ENCODE measurements at regions not wholly inside any gene's neighbourhood (a gene's known extent, or its start where the extent isn't known, plus 50 kb on each side); places are given as distances from the start of the nearest gene placed in this dataset.
A peak's percentile ranks its signal among the peaks of the same experiment; 100 is the strongest.

DNA sequence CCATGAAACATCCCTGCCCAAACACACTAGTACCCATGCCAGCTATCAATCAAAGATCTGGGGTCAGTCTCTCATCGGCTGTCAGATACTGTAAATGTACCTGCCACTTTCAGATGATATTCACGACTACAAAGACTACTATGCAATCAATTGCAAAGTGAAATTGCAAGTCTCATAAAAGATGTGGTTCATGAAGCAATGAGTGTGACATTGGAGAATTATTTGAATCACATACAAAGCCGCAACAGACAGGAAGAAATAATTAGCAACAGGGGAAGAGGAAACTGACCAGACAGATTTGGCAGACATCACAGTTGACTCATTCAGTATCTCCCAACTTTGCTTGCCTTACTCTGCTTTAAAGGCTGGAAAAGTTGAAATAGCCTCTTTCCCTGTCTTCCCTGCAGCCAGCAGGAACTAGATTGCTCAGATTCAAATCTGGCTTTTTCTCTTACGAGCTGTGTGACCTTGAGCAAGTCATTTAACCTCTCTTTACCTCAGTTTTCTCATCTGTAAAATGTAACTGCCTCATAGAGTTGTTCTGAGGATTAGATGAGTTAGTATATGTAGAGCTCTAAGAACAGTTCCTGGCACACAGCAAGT lies 95.7 kb upstream of the C3orf80 start:
- peak; percentile 77 for DNase-seq (ENCODE audit: low read depth, low spot score)

DNA sequence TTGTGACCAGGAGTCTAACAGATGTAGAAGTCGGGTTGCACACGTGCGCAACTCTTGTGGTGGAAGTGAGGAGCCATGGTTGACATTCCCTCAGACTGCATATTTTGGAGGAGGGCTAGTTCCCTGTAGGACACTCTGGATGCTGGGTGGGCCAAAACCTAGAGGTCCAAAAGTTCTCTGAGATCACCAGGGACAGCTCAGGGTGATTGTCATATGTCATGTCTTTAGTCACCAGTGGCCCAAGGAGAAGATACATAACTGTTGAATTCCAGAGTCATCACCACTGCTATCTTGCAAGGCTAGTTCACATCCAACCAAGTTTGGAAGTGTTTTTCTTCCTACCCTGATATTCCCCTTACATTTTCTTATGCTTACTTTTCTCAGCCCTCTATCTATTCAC lies 95.2 kb upstream of the C3orf80 start:
- DNase-seq (ENCODE audit: low read depth, low spot score): no peak

DNA sequence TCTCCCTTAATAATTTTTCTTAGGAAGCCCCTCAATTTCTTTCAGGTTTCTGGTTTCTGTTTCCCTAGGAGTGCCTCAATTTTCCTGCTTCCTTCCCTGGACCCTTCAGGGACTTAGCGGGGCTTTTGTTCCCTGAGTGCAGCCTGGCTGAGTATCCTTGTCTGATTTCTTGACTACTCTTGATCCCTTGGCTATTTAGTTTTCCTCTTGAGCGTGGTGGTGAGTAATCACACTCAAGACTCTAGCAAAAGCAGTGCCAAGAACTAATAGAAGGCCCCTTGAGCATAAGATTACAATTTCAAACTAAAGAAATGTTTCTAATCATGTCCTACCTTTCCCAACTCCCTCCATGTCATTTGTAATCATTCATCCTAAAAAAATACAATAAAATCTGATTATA lies 94.3 kb upstream of the C3orf80 start:
- no peak for DNase-seq (ENCODE audit: low read depth, low spot score)

DNA sequence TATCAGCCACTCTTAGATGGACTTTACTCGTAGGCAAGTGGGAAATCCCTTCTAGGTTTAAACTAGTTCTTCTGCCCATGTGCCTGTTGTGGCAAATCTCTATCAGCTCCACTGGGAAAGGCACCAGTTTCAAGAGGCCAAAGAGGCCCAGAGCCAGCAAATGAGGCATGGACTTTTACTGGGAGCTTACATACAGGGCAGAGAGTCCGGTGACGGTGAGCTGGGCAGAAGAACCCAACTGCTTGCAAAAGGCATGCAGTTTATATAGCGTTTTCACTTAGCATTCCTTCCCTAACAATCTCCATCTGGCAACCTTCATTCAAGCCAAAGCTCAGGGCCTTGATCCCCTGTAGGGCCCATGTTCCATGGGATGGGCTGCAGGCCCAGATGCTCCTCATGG lies 93.0 kb upstream of the C3orf80 start:
- no peak for DNase-seq (ENCODE audit: low read depth, low spot score)

DNA sequence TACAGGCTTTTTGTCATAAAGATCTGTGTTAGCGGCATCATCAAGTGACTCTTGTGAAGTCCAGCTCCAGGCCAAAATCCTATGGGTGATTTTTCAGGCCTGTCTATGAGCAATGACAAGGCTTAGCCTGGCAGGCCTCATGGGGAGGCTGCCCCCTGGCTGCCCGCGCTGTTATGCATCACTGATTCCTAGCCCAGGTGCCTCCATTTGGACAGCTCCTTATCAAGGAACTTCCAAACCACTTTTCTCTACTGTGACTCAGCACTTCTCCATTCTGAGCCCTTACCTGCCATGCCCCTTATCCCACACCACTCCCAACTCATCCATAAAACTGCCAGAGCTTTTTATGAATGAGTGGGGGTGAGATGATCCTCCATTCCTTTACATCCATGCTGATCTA lies 91.5 kb upstream of the C3orf80 start:
- no peak for DNase-seq (ENCODE audit: low read depth, low spot score)

DNA sequence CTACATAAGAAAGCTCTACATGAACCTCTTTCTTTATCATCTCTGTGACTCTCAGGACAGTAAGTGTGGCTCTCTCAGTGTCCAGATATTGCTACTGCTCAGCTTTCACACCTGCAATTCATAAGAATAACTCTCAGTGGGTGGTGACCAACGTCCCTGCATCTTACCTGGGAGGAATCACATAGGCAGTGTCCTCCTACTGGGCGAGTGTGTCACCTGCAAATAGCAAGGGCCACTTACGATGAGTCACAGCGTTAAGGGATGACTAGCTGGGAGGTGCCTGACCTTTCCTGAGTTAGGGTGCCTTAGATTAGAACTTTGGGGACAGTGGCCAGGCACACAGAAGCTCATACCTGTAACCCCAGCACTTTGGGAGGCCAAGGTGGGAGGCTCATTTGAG lies 90.8 kb upstream of the C3orf80 start:
- DNase-seq (ENCODE audit: low read depth, low spot score): no peak

DNA sequence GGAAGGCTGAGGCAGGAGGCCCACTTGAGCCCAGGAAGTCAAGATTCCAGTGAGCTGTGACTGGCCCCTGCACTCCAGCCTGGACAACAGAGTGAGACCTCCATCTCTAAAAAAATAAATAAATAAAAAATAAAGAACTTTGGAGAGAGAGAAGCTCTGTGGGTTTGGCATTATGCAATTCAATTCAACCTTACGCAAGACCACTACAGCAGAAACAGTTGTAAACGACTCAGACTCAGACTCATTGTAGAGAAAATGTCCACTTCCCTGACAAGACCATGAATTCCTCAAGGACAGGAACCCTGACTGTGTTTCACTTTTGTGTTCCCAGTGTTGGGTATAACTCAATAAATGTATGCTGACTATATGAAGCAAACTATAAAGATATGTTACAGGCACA lies 90.3 kb upstream of the C3orf80 start:
- no peak for DNase-seq (ENCODE audit: low read depth, low spot score)

DNA sequence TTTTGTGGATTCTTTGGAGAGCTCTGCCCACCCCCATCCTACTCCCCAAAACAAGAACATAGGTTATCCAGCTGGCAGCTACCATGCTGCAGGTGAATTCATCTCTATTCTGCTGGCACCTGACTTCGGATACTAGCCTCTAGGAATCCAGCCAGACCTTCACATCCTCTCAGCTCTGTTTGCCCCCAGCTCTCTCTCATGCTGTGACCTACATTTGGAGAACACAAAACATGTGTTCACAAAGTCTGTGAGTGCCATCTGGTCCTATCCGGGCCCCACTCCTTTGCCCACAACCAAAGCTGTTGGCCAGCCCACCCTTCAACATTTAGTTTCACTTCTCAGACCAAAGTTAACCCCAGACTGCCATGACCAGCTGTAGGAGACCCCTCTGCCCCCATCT lies 89.4 kb upstream of the C3orf80 start:
- DNase-seq (ENCODE audit: low read depth, low spot score): no peak

DNA sequence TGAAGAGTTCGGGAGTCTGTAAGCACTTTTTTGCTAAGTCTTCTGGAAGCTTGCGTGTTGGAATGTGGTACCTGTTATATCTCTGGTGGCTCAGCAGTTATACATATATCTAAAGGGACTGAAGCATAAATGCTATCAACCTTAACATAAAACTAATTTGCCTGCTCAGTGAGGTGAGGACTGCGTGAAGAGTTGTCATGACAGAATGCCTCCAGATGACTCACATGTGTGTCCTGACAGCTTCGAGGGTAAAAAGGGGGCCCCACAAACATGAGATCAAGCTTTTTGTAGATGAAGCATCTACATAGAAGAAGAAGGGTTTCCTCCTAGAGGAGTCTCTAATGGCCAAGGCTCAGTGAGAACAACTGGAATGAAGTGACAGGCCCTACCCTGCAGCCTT lies 88.8 kb upstream of the C3orf80 start:
- DNase-seq (ENCODE audit: low read depth, low spot score): no peak

DNA sequence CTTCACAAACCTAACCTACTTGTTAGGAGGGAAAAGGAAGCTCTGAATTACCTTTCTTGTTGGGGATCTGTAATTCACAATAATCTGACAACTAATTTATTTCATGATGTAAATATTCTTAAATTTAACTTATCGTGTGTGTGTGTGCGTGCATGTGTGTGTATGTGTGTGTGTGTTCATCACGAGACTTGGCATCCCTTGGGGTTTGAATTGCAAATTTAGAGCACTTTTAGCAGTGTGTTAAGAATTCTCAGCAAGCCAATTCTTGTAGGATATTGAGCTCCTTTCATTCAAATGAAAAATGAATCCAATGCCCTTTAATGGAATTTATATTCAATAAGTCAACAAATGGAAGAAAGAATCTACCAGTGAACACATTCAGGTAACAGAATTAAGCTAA lies 85.9 kb upstream of the C3orf80 start:
- no peak for DNase-seq (ENCODE audit: low read depth, low spot score)

DNA sequence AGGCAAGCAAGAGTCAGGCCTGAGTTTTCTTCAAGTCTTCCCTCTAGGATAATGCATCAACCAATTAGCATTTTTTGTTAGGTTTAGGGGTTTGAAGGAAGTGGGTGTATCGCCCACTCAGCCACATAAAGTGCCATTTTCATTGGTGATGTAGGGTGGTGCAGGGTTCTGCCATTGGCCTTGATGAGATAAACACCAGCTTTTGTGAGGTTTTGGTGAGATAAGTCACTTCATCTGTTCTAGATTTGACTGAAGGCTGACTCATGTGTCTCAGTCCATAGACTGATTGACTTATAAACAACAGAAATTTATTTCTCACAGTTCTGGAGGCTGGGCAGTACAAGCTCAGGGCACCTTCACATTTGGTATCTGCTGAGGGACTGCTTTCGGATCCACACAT lies 84.5 kb upstream of the C3orf80 start:
- no peak for DNase-seq (ENCODE audit: low read depth, low spot score)

DNA sequence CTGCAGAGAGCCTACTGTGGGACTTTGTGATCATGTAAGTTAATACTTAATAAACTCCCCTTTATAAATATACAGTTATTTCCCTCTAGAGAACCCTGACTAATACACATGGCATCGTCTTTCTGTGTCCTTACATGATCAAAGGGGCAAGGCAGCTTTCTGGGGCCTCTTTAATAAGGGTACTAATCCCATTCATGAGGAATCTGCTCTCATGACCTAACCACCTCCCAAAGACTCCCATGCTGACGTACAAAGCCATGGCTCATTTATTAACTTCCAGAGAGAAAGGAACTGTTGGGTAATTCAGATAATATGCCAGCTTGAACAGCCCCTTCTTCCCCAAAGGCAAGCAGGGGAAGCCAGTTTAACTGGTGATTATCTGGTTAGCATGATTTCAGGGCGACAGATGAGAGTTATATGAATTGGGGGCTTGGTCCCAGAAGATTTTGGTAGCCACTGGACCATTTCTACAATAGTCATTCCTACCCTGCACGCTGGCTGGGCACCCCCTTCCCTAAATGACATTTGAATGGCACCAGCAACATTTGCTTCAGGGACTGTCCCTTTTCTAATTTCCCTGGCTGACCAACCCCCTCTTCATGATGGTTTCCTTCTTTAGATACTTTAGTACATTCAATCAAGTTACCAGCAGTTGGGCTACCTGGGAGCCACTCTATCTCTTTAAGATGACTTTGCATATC lies 83.6 kb upstream of the C3orf80 start:
- no peak for DNase-seq (ENCODE audit: low read depth, low spot score)

DNA sequence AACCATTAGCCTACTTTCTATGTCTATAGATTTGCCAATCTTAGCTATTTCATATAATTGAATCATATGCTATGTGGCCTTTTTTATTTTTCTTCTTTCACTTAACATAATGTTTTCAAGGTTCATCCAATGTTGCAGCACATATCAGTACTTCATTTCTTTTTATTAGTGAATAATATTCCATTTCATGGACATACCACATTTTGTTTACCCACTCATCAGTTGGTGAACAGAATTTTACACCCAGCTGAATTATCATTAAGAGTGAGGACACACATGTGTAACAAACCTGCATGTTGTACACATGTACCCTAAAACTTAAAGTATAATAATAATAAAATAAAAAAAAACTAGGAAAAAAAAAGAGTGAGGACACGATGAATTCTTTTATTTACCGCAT lies 81.7 kb upstream of the C3orf80 start:
- DNase-seq (ENCODE audit: low read depth, low spot score): no peak

DNA sequence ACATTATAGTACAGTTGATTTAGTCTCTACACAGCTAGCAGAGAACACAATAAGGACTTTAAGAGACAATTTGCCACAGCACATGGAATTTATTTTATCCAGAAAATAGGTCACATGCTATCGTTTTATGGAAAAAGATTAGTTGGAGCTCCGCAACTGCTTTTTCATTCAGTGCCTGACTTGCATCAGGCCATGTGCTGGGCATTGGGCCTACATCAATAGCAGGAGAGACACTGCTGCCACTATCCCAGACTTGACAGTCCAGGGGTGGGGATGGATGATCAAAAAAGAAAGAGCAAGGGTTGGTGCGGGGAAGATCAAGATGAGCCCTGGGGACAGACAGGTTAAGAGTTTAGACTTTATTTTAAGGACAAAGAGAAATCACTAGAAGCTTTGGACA lies 75.2 kb upstream of the C3orf80 start:
- DNase-seq (ENCODE audit: low read depth, low spot score): no peak

DNA sequence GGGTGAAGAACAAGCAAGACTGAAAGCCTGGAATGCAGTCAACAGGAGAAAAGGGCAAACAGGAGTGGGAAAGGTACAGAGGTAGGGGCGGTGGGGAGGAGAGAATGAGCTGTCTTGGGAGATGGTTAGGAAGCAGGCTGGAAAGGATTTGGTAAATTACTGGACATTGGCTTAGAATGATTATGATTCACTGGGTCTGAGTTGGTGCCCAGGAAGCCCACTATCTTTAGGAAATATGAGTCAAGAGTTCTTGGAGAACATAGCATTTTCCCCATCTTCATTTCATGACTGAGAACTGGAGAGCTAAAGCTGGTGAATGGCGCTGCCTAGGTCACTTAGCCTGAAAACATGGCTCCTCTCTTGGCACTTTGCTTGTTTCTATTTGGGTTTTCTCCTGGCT lies 74.7 kb upstream of the C3orf80 start:
- no peak for DNase-seq (ENCODE audit: low read depth, low spot score)

DNA sequence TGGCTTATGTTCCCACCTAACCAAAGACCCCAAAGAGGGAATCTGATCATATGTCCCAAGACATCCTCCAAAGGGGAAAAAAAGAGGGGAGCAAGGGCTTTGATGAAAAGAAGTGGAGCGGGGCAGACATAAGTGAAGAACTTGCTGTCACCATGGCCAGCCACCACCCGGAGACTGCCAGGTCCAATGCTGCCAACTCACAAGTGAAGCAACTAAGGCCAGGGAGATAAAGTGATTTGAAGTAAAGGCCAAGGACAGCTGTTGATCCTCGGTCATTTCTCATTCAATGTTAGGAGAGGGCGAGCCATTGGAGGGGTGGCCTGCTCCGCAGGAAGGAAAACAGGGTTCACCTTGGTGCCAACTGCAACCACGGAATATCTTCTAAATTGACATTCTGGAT lies 72.6 kb upstream of the C3orf80 start:
- no peak for DNase-seq (ENCODE audit: low read depth, low spot score)

DNA sequence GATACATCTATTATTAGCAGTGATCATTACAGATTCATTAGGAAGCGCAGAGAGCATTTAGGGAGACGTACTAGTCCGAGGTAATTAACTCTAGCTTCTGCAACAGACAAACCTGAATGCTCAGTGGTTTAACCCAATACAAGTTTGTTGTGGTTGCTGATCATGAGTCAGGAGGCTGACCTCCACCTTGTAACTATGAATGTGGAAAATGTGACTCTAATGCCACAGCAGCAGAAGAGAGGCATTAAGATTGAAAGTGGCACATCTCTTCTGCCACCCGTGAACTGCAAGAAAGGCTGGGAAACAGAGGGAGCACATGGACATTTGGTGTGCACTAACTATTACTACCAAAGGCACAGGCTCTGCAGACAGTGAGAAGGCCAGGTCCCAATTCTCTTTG lies 71.2 kb upstream of the C3orf80 start:
- no peak for DNase-seq (ENCODE audit: low read depth, low spot score)

DNA sequence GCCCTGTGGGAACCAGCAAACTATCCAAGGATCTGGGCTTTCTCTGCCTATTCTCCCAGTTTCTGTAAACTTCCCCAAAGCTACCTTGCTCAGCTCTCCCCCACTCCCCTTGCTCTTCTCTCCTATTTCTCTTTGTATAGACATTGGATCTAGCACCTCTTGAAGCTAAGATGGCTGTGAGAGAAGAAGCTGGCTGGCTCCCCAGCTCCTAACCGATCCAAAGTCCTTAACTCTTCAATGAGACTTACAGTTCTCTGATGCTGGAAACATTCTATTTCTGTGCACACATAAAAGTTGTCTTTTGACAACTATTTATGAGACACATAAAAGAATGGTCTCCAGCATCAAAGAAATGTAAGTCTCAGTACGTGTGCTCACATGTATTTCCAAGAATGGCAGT lies 70.6 kb upstream of the C3orf80 start:
- DNase-seq (ENCODE audit: low read depth, low spot score): no peak

DNA sequence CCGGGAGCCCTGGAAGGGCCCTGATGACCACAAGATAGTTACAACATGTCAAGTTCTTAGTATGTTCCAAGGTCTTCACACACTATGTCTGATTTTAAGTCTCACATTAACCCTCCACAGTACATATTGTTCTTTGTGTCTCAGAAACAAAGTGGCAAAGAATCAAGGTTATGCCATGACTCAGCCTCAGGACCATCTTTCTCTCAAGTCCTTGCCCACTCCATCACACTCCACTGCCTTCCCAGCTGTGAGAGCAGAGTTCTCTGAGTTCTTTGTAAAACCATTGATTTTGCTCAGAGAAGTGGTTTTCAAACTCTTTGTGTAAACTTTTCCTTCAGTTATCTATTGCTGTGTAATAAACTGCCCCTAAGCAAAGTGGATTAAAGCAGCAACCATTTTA lies 67.9 kb upstream of the C3orf80 start:
- no peak for DNase-seq (ENCODE audit: low read depth, low spot score)

DNA sequence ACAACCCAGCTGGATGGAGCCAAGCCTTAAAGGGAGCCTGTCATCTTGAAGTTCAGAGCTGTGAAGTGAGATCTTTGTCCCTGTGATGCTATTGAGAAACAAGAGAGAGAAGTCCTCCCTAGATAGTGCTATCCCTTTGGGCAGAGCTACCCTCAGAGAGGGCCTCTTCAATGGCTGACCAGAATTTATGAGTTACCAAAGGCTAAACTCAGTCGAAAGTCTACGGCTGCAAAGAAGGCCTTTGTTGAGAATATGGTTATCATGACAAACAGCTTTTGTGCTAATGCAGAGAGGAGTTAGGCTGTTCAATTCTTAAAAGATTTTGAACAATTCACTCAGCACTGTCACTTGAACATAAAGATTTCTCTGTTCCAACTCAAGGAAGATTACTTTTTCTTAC lies 65.9 kb upstream of the C3orf80 start:
- DNase-seq (ENCODE audit: low read depth, low spot score): no peak

DNA sequence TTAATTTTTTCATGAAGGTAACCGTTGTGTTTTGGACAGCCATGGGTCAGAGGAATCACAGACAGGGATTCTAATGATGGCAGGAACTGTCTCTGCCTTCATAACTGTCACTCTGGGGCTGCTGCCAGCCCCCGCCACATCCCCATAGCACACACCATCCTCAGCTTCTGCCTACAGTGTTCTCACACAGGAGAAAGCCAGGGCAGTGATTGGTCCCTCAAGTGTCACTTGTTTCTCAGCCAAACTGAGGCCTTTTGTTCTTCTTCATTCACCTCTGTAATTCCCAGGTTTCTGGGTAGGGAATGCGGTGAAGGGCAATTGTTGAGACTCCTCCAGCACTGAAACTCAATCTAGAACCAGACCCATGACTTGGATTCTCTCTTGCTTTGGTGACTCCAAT lies 65.4 kb upstream of the C3orf80 start:
- no peak for DNase-seq (ENCODE audit: low read depth, low spot score)

DNA sequence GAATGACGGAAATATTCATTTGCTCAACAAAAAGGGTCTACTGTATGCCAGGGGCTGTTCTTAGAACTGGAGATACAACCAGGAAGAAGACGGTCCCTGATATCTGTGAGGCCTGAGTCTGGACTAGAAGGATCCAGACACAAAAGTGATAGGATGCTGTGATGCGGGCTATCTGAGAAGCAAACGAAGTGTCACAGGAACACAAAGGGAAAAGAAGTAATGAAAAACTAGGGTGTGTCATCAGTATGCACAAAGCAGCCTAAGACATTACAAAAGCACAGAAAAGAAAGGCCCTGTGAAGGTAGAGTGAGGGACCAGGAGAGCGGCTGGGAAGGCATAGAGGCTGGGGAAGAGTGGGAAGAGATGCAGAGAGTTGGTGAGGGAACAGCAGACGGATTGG lies 63.3 kb upstream of the C3orf80 start:
- DNase-seq (ENCODE audit: low read depth, low spot score): no peak

DNA sequence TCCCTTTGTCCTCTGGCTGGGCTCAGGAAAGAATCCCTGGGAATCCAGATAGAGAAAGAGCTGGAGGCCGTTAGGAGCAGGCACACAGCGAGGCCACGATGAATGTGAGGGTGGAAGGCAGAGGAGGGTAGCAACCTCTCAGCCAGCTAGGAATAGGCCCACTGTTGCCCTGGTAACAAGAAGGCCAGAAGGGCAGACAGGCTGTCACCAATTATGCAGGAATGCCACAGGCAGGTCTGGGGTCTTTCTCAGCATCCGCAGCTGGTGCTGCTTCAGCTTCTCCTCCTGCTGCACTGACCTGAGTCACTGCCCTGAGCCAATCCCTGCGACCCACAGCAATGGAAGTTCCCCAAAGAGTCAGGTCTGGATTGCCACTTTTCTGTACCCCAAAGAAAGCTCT lies 62.8 kb upstream of the C3orf80 start:
- no peak for DNase-seq (ENCODE audit: low read depth, low spot score)
